ENCODE measurements at regions not wholly inside any gene's neighbourhood (a gene's known extent, or its start where the extent isn't known, plus 50 kb on each side); places are given as distances from the start of the nearest gene placed in this dataset.

GRCh38 chr13:76795701-76796695, 90.2 kb downstream of the KCTD12 start:
- no peak for DNase-seq

GRCh38 chr13:76792731-76793347, 93.4 kb downstream of the KCTD12 start:
- no peak for DNase-seq

GRCh38 chr13:76790980-76791819, 95.0 kb downstream of the KCTD12 start:
- DNase-seq, result no peak

- DNase-seq, result no peak
These were observed 95.7 kb downstream of the KCTD12 start for GRCh38 chr13:76790526-76790925.

- no peak for DNase-seq
These were observed 102.4 kb downstream of the KCTD12 start for GRCh38 chr13:76783798-76784197.

GRCh38 chr13:76778853-76779252, 107.4 kb downstream of the KCTD12 start:
- no peak for DNase-seq

GRCh38 chr13:76777096-76777495, 109.1 kb downstream of the KCTD12 start:
- no peak for DNase-seq

- DNase-seq, result no peak
These were observed 111.0 kb downstream of the KCTD12 start for GRCh38 chr13:76775088-76775740.

GRCh38 chr13:76773448-76774094, 112.6 kb downstream of the KCTD12 start:
- DNase-seq, result no peak

GRCh38 chr13:76772241-76772640, 114.0 kb downstream of the KCTD12 start:
- DNase-seq, result no peak

- DNase-seq, result no peak
These were observed 116.9 kb downstream of the KCTD12 start for GRCh38 chr13:76769271-76769791.

GRCh38 chr13:76768384-76768783, 117.8 kb downstream of the KCTD12 start:
- no peak for DNase-seq

- DNase-seq, result no peak
These were observed 121.3 kb downstream of the KCTD12 start for GRCh38 chr13:76764916-76765315.

GRCh38 chr13:76764429-76764828, 121.8 kb downstream of the KCTD12 start:
- no peak for DNase-seq

GRCh38 chr13:76762721-76763120, 123.5 kb downstream of the KCTD12 start:
- no peak for DNase-seq

GRCh38 chr13:76759877-76760276, 126.3 kb downstream of the KCTD12 start:
- no peak for DNase-seq

- DNase-seq, result no peak
These were observed 127.5 kb downstream of the KCTD12 start for GRCh38 chr13:76758738-76759137.

GRCh38 chr13:76758257-76758656, 127.9 kb downstream of the KCTD12 start:
- DNase-seq, result no peak

GRCh38 chr13:76756451-76756850, 129.8 kb downstream of the KCTD12 start:
- DNase-seq, result no peak

- no peak for DNase-seq
These were observed 131.8 kb downstream of the KCTD12 start for GRCh38 chr13:76754414-76754813.

GRCh38 chr13:76751278-76751677, 134.9 kb downstream of the KCTD12 start:
- DNase-seq, result no peak

GRCh38 chr13:76750126-76750525, 136.1 kb downstream of the KCTD12 start:
- no peak for DNase-seq

Data from activated T-cell treated with anti-CD3 and anti-CD28 coated beads, Interleukin-2, amount 50 U/mL, for 48 hours (primary cell).